8988T (cell line): ENCODE measurements at regions not wholly inside any gene's neighbourhood (a gene's known extent, or its start where the extent isn't known, plus 50 kb on each side); places are given as distances from the start of the nearest gene placed in this dataset.
"Not testable (repeated sequence)": the region's sequence is repeated elsewhere in the genome, so short reads cannot be mapped to it uniquely, and the experiment has no call there.

Experiments
- DNase-seq: peaks from one replicate; pipeline ENCODE4 v3.0.0; 2011

DNA sequence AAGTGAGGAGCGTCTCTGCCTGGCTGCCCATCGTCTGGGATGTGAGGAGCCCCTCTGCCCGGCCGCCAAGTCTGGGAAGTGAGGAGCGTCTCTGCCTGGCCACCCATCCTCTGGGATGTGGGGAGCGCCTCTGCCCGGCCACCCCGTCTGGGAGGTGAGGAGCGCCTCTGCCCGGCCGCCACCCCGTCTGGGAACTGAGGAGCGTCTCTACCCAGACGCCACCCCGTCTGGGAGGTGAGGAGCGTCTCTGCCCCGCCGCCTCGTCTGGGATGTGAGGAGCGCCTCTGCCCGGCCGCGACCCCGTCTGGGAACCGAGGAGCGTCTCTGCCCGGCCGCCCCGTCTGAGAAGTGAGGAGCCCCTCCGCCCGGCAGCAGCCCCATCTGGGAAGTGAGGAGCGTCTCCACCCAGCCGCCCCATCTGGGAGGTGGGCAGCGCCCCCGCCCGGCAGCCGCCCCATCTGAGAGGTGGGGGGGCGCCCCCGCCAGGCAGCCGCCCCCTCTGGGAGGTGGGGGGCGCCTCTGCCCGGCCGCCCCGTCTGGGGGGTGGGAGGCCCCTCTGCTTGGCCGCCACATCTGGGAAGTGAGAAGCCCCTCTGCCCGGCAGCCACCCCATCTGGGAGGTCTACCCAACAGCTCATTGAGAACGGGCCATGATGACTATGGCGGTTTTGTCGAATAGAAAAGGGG, 228.4 kb downstream of the CAAP1 start:
- not testable (repeated sequence) for DNase-seq

DNA sequence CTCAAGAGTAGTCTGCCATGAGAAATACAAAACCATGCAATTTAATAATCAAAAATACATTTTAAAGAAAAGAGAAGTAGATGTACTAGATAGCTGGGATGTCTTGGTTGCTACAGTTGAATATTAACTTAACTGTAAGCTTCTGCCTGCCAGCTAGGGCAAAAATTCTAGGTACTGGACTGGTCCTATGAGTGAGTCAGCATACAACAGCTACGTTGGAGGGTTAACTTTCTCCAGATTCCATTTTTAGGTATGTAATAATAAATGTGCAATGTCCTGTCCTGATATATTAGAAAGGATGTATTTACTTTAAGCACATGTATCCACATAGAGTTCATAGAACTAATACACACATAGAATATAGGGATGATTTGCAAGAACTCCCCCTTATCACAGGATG, 230.1 kb downstream of the CAAP1 start:
- DNase-seq = no peak

DNA sequence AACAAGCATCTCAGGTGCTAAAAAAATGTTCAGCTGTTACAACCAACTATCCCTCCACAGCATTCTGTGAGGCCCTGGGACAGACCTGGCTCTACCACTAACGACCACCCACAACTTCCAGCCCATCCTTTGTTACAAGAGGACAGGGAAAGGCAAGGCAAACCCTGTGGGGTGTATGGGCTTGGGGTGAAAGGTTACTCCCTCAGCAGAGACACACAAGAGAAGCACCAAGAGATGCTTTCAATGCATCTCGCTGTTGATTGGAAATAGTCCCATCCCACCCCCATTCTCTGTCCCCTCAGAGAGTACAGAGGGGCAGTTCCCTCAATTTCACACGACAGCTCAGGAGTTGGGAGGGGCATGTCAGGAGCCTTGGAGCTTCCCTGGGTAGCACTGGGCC, 234.1 kb downstream of the CAAP1 start:
- DNase-seq = no peak

DNA sequence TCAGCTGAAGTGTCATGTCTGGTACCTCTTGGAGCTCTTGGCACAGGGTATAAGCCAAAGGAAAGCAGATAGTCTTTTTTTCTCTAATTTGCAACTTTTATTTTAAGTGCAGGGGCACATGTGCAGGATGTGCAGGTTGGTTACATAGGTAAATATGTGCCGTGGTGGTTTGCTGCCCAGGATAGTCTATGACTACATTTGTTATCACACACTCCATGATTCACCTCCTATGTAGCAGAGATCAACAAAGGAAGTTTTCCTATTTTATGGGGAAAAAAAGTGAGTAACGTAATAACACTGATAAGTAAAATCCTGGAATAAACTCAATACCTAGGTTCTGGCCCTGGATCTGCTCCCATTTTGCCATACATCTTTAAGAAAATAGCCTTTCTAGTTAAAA, 234.6 kb downstream of the CAAP1 start:
- no peak for DNase-seq

DNA sequence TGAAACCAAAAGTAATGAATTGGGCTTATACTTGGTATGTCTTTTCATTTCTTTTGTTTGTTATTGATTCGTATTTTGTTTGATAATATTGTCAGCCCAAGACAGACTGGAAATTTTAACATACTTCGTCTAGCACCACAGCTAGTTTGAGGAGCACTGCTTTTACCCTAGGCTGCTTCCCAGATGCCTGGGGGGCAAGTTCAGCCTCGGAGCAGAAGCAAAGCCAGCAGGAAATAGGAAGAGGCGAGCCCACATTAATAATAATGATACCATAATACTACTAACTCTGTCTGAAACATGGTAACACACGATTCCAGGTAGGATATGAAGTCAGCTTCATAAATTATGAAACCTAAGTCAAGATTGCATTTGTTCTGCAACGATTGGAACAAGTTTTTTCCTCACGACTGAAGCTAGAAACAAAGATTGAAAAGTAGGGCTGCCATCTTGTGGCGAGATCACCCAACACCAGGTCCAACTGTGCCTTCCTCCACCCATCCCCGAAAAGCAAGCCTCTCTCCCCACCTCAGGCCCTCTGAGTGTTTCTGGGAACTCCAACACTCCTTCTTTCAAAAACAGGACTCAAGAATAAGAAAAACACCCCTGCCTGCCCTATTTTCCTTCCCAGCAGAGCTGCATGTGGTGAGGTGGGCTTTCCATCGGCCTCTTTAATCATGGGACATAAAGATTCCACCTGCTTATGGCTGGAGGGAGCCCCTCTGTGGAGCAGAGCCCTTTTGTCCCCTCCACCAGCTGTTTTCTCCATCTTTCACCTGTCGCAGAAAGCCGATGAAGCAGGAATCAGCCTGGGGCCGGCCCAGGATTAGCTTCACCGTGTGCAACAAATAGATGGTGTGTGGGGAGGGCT, 236.4 kb downstream of the CAAP1 start:
- DNase-seq = peak; percentile 24

DNA sequence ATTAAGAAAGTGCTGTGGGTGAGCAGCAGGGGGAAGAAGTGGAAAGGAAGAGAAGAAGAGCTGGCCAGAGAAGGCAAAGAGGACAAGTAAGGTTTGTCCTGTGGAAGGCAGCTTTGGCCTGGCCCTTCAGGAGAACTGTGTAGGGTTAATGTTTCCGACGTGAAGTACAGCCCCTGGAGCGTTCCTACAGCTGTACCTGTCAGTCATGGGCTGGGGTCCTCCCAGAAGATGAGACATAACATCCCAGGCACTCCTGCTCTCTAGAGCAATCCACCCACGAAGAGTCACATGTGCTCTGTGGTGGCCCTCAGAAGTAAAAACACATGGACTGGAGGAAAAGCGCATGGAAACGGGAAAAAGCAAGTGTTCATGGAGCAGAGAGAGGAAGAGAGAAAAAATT, 237.4 kb downstream of the CAAP1 start:
- DNase-seq = no peak

DNA sequence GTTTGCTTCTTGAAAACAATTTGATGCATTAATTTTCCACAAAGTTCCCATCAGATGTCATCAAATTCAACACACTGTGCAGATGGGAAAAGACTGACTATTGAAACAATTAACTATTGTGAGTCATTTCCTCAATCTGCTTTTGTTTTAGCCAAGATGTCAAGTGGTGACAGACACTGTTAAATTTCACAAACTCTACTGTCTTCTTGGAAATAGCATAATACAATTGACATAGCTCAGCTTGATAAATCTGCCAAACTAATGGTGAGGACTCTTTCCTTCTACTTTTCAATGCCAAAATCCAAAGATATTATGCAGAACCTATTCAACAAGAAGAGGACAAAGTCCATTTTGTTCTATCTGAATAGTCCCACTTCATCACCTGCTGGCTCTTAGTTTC, 242.3 kb downstream of the CAAP1 start:
- no peak for DNase-seq

DNA sequence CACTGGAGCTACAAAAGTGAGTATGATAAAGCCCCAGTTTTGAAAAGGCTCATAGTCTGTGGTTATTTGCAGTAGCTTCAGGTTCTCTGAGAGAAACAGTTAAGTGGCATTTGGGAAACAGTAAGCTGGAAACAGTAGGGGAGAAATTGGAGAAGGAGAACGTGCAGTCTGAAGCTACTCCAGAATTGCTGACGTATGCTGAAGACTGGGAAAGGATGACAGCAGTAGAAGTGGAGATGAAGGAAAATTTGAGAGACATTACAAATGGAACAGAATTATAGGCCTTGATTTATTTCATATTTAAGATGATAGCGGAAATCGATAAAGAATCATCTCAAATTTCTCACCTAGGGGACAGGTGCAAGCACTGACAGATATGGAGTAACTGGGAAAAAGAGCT, 248.8 kb downstream of the CAAP1 start:
- no peak for DNase-seq

DNA sequence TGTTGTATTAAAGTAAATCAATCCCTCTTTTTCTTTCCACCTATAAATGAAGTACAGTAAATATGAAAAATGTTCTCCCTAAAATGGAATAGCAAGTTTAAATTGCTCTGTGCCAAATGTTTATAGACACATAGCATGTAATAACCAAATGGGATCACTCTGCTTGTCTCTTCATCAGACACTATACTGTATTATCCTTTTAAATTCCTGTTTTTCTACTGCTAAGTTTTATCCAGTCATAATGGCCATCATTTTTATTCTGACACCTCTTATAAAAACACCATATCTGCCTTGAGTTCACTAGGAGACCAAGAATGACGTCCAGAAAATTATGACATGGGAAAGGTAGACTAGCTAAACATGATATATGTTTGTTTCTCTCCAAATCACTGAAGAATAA, 252.8 kb downstream of the CAAP1 start:
- DNase-seq = no peak

DNA sequence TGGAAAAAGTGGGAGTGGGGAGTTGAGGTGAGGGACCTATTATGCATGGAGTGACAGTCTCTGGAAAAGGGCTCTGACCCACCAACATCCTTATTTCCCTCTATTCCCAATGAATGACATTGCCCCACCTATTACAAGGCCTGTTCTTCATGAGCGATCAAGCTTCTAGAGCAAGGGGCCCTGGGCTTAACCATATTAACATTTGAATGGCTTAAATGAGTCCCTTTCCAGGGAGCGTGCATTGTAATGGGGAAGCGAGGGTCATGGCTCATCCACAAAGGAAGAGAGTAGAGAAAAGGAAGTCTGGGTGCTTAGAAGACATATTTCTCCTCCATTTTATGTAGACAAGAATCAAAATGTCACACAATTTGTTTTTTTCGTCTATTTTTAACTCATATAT, 255.5 kb downstream of the CAAP1 start:
- no peak for DNase-seq

DNA sequence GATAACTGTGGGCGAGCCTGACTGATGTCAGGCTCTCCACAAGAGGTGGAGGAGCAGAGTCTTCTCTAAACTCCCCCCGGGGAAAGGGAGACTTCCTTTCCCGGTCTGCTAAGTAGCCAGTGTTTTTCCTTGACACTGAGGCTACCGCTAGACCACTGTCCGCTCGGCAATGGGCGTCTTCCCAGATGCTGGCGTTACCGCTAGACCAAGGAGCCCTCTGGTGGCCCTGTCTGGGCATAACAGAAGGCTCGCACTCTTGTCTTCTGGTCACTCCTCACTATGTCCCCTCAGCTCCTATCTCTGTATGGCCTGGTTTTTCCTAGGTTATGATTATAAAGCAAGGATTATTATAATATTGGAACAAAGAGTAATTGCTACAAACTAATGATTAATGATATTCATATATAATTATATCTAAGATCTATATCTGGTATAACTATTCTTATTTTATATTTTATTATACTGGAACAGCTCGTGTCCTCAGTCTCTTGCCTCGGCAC, 278.7 kb downstream of the CAAP1 start:
- not testable (repeated sequence) for DNase-seq

DNA sequence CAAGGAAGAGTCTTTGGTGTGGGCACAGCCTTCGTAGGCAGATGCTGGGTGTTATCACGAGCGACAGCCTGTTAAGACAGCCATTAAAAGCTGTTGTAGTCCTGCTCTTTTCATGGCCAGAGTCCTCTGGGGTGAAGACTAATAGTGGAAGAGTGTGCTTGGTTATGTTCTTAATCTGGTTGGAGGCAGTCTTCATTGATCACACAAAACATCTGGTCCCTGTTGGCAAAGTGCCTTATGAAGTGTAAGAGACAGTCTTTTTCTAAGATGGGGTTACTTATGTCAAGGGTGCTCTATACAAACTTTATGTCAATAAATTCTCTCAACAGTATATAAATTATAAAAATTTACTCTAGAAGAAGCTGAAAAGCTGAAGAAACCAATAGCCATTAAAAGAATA, 280.4 kb downstream of the CAAP1 start:
- no peak for DNase-seq

DNA sequence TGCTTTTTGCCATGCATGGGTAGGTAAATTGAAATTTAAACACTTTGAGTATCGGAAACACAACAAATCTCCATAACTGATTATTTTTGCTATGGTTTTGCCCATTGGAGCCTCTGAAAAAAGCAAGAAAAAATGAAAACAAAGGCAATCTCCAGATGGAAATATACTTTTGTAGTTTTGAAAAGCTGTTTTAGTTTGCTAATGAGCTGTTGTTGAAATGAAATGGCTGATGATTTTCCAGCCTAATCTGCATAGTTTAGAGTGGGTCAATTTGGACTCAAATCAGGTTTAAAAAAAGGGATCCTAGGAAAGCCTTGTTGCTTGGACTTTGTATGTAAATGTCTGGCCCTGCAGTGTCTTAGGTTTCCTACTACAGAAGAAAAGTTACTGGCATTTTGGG, 285.8 kb downstream of the CAAP1 start:
- no peak for DNase-seq

DNA sequence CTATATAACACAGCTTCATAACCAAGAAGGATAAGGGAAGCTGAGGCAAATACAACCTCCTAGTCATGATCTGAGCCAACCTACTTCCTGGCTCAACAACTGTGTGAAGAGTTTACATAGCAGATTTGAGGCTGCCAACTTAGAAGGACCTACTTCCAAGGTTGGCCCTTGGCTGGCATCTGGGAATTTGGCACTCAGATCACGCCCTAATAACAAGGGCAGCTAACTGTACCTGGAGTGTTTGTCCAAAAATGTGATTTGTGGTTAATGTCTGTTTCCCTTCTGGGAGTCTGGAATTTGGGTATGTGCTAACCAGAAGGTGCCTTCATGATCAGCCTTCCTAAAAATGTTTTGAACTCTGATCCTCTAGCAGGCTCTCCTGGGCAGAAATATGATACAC, 287.2 kb downstream of the CAAP1 start:
- DNase-seq = no peak

DNA sequence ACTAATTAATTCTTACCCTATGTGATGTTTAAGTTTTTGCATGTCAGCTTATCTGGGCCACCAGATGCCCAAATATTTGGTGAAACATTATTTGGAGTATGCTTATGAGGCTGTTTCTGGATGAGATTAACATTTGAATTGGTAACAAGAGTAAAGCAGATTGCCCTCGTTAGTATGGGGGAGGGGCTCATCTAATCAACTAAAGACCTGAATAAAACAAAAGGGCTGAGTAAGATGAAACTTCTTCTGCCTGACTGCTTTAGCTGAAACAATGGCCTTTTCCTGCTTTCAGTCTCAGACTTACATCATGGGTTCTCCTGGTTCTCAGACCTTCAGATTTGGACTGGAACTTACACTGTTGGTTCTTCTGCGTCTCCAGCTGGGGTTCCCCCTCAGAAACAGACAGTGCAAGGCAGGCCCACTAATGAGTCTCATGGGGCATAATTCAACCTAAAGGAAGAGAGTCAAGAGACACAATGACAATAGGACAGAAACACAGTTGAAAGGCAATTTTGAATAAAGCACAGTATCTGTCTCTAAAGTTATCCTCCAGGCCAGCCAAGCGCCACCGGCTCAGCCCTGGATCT, 288.4 kb downstream of the CAAP1 start:
- no peak for DNase-seq

DNA sequence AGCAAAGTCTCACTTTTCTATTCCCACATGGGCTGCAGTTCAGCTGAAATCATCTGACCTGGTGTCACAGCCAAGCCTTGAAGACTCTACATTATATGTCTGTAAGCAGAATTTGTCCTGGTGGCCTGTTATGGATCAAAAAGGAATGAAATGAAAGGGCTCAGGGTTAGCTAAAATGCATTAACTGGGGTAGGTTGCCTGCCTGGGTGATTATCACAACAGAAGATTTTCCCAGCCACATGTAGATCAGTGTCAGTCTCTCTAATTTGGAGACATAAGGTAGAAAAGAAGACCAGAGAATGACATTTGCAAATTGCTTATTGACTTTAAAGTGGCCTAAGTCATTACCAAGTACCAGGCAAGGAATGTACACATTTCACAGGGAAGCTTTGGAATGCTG, 289.0 kb downstream of the CAAP1 start:
- DNase-seq = no peak

DNA sequence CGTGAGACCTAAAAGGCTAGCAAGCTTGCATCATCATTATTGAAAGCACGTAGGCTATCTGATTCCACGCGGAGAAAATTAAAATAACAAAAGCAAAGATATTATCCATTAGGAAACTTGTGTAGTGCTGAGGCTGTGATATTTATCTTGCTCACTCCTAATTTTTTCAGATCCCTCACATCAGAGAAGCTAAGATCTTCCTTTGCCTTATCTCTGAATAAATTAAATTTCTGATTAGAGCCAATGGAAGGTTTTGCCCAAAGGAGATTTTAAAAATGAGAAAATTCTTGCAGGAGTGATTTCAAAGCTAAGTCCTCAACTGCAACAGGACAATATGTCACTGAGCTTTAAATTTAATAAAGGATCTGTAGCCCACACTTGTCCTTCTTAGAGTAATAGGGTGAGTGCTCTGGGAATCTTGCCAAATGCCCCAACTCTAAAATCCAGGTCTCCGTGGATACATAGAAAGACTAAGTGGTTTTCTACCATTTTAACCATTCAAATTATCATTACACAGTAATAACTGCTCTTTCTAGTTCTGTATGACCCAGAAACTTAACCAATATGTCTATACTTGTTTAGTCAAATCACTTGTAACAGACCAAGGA, 295.0 kb downstream of the CAAP1 start:
- no peak for DNase-seq

DNA sequence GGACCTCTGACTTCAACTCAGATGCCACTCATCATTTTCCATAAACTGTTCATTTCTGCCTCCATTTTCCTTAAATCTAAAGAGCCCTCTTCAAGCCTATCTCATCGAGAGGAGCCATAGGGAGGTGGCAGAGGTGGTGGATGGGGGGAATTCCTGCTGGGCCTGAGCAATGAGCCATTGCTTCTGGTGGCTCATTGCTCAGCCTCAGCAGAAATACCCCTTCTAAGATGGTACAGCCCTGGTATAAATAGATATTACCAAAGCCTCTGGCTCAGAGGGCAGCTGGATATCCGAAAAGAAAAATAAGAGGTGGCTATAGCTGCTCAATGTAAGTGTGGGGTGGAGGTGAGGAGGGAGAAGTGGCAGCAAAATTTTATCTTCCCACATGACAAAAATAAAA, 313.5 kb downstream of the CAAP1 start:
- DNase-seq = no peak

DNA sequence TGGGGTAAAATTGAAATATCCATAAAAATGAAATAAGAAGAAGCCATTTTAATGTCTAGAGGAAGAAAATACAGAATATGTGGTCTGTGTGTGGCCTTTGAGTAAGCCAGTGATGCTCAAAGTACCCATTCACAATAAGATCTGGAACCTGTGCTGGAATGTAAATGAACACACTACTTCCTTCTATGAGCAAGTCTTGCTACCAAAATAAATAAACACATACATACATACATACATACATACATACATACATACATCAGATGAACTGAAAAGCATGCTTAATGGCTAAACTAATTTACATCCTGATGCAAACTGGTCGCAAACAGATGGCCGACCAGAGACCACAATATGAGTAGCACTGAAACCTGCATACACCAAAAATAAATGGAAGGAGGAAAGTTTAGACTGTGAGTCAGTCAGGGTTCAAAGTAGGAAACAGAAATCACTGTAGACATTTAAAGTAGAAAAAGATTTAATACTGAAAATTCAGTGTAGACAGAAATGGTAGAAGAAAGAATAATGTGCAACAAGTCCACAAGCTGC, 317.6 kb downstream of the CAAP1 start:
- DNase-seq = no peak

DNA sequence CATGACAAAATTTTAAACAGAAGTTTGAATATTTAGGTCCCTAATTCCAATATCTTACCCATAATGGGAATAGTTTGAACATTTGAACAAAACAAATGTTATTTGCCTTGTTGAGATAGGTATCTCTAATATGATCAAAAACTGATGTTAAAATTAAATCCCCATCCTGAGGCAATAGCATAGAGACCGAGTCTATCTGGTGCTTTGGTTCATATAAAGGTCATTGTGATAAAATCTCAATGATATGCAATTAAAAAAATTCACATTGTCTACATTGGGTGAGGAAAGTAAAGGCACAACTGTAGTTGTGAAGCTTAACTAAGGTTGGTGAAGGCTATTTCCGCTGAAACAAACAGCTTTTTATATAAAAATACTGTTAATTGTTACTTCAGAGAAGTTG, 318.3 kb downstream of the CAAP1 start:
- DNase-seq = no peak

DNA sequence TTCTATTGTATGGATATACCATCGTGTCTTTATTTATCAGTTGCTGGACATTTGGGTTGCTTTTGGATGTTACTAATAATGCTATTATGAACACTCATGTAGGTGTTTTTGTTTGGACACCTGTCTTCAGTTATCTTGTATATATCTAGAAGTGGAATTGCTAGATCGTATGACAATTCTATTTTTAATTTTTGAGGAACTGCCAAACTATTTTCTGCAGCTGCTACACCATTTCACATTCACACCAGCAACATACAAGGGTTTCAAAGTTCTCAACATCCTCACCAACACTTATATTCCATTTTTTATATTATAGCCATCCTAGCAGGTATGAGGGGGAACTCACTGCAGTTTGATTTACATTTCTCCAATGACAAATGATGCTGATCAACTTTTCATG, 324.6 kb downstream of the CAAP1 start:
- DNase-seq = no peak

DNA sequence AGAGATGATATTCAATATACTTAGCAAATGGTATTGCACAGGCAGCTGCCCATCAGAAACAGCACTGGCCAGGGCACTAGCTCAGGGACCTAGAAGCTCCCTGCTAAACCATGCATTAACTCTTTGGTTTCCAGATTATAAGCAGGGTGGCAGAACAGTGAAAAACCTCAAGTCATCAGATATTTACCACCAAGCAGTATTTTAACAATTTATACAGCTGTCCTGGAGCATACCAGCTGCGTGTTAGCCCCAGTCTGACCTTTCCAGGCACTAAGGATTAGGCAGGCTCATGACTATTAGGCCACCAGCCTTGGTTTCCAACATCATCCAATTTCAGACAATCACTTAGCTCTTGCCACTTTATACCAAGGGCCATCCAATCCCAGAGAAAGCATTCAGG, 326.5 kb downstream of the CAAP1 start:
- DNase-seq = no peak

DNA sequence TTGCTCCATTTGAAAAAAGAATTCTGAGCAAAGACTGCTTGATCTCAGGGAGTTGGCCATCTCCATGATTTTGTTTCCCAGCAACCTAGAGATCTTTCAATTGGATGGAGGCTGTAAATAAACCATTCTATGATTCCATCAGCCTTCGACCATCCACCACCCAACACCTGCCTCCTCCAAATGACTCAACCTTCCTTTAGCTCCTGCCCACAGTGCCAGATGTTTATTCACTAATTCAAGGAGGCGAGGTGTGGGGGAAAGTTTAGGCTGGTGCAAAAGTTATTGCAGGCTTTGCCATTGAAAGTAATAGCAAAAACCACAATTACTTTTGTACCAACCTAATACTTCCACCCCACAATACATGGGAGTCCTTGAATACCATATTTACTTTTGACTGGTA, 327.5 kb downstream of the CAAP1 start:
- no peak for DNase-seq
